B cell (primary cell): ENCODE measurements at regions not wholly inside any gene's neighbourhood (a gene's known extent, or its start where the extent isn't known, plus 50 kb on each side); places are given as distances from the start of the nearest gene placed in this dataset.

Source experiments
- CTCF ChIP-seq: fragments of 200-600 bp; IDR thresholded peaks from one replicate; pipeline ENCODE4 v1.8.0; 2022; ENCODE audit warnings: antibody characterized with exemption, mild to moderate bottlenecking
- EZH2 ChIP-seq: IDR thresholded peaks from 2 replicates; pipeline ENCODE4 v1.6.1; 2012; ENCODE audit warnings: borderline replicate concordance, low read depth, mild to moderate bottlenecking, moderate library complexity, low read length; ENCODE audit not compliant: insufficient read depth, poor library complexity, severe bottlenecking

- TF ChIP-seq CTCF (no peak), EZH2 (no peak)
Measured at GRCh38 chr6:156560476-156560875, 216.7 kb upstream of the ARID1B start.
